DMS 273 treated with DMSO at 0.1 percent for 48 hours (cell line): ENCODE measurements at regions not wholly inside any gene's neighbourhood (a gene's known extent, or its start where the extent isn't known, plus 50 kb on each side); places are given as distances from the start of the nearest gene placed in this dataset.
"Not testable (repeated sequence)": the region's sequence is repeated elsewhere in the genome, so short reads cannot be mapped to it uniquely, and the experiment has no call there.

Experiments
- DNase-seq: peaks from one replicate; lab custom pipeline; 2025; lab: John Stamatoyannopoulos, UW

- no peak for DNase-seq
Observed at GRCh38 chr5:92695123-92696003, 885.7 kb downstream of the NR2F1-AS1 start.

- no peak for DNase-seq
Observed at GRCh38 chr5:92694067-92694466, 887.0 kb downstream of the NR2F1-AS1 start.

- DNase-seq = not testable (repeated sequence)
Observed at GRCh38 chr5:92691955-92692354, 889.1 kb downstream of the NR2F1-AS1 start.

- no peak for DNase-seq
Observed at GRCh38 chr5:92687821-92688722, 892.9 kb downstream of the NR2F1-AS1 start.

- DNase-seq = no peak
Observed at GRCh38 chr5:92678640-92679039, 902.4 kb downstream of the NR2F1-AS1 start.

- no peak for DNase-seq
Observed at GRCh38 chr5:92676215-92677165, 904.5 kb downstream of the NR2F1-AS1 start.

- no peak for DNase-seq
Observed at GRCh38 chr5:92674321-92674720, 906.7 kb downstream of the NR2F1-AS1 start.

GRCh38 chr5:92665506-92665905 is 915.5 kb downstream of the NR2F1-AS1 start:
- DNase-seq = no peak

- DNase-seq = no peak
Observed at GRCh38 chr5:92662741-92663140, 918.3 kb downstream of the NR2F1-AS1 start.

GRCh38 chr5:92659246-92659645 is 921.8 kb downstream of the NR2F1-AS1 start:
- DNase-seq = no peak

- DNase-seq = not testable (repeated sequence)
Observed at GRCh38 chr5:92654601-92655000, 926.4 kb downstream of the NR2F1-AS1 start.

- no peak for DNase-seq
Observed at GRCh38 chr5:92653730-92654461, 927.1 kb downstream of the NR2F1-AS1 start.

- DNase-seq = no peak
Observed at GRCh38 chr5:92652756-92653155, 928.3 kb downstream of the NR2F1-AS1 start.

GRCh38 chr5:92644266-92644886 is 936.6 kb downstream of the NR2F1-AS1 start:
- DNase-seq = no peak

GRCh38 chr5:92641031-92641962 is 939.7 kb downstream of the NR2F1-AS1 start:
- peak; percentile 45 for DNase-seq

- DNase-seq = no peak
Observed at GRCh38 chr5:92640340-92640739, 940.7 kb downstream of the NR2F1-AS1 start.

- DNase-seq = no peak
Observed at GRCh38 chr5:92637960-92638359, 943.1 kb downstream of the NR2F1-AS1 start.

- DNase-seq = no peak
Observed at GRCh38 chr5:92637247-92637646, 943.8 kb downstream of the NR2F1-AS1 start.

- no peak for DNase-seq
Observed at GRCh38 chr5:92635001-92635461, 946.0 kb downstream of the NR2F1-AS1 start.
